HFF-Myc (cell line): ENCODE measurements at regions not wholly inside any gene's neighbourhood (a gene's known extent, or its start where the extent isn't known, plus 50 kb on each side); places are given as distances from the start of the nearest gene placed in this dataset.

Source experiments
- DNase-seq: peaks from one replicate; pipeline ENCODE4 v3.0.0-alpha.2; 2011; ENCODE audit warnings: low read depth; ENCODE audit errors: extremely low read depth
- H3K4me3 ChIP-seq: replicated peaks from 2 replicates; pipeline ENCODE4 v1.5.1; 2011; ENCODE audit warnings: low read depth, mild to moderate bottlenecking, control low read depth, low read length
- CTCF ChIP-seq: IDR thresholded peaks from 2 replicates; pipeline ENCODE4 v1.5.1; 2012; ENCODE audit warnings: mild to moderate bottlenecking, low read depth, low read length, control low read depth; ENCODE audit errors: missing control alignments

- no peak for TF ChIP-seq CTCF
- no peak for DNase-seq
- no peak overlapping the region for H3K4me3 ChIP-seq
Observed at GRCh38 chr7:70925411-70926115, 206.4 kb upstream of the GALNT17 start.

- TF ChIP-seq CTCF = no peak
- DNase-seq = no peak
- H3K4me3 ChIP-seq = no peak overlapping the region
Observed at GRCh38 chr7:70926666-70927065, 205.3 kb upstream of the GALNT17 start.

GRCh38 chr7:70935311-70935710 lies 196.6 kb upstream of the GALNT17 start:
- DNase-seq = no peak
- TF ChIP-seq CTCF = no peak
- H3K4me3 ChIP-seq = no peak overlapping the region

GRCh38 chr7:70935854-70936253 lies 196.1 kb upstream of the GALNT17 start:
- H3K4me3 ChIP-seq = no peak overlapping the region
- no peak for DNase-seq
- TF ChIP-seq CTCF = no peak

- DNase-seq = no peak
- TF ChIP-seq CTCF = no peak
Observed at GRCh38 chr7:70937424-70937823, 194.5 kb upstream of the GALNT17 start.

GRCh38 chr7:70940597-70940996 lies 191.3 kb upstream of the GALNT17 start:
- no peak for TF ChIP-seq CTCF
- no peak overlapping the region for H3K4me3 ChIP-seq
- DNase-seq = no peak

More at GRCh38 chr7:70937424-70937823, 194.5 kb upstream of the GALNT17 start:
- no peak overlapping the region for H3K4me3 ChIP-seq

GRCh38 chr7:70942791-70943190 lies 189.2 kb upstream of the GALNT17 start:
- no peak for DNase-seq
- H3K4me3 ChIP-seq = no peak overlapping the region
- TF ChIP-seq CTCF = no peak
